Body of pancreas (tissue), 4 donors: ENCODE measurements at regions not wholly inside any gene's neighbourhood (a gene's known extent, or its start where the extent isn't known, plus 50 kb on each side); places are given as distances from the start of the nearest gene placed in this dataset.

Source experiments
- POLR2A ChIP-seq, 3 donors: fragments of 450-650 bp; IDR thresholded peaks; one replicate each; pipeline ENCODE4 v1.6.1; 2016; ENCODE audit warnings: antibody characterized with exemption in 3 of 3, mild to moderate bottlenecking in 2 of 3
- TF ChIP-seq, protein P1 (sequence below), 7 experiments: fragments of 450-650 bp in 4 of 7; fragments of 200-600 bp in 3 of 7; sonication (generic) in 3 of 7; IDR thresholded peaks; one replicate each; pipeline ENCODE4 v1.5.1; 2016 to 2019; ENCODE audit warnings: antibody characterized with exemption in 7 of 7

DNA sequence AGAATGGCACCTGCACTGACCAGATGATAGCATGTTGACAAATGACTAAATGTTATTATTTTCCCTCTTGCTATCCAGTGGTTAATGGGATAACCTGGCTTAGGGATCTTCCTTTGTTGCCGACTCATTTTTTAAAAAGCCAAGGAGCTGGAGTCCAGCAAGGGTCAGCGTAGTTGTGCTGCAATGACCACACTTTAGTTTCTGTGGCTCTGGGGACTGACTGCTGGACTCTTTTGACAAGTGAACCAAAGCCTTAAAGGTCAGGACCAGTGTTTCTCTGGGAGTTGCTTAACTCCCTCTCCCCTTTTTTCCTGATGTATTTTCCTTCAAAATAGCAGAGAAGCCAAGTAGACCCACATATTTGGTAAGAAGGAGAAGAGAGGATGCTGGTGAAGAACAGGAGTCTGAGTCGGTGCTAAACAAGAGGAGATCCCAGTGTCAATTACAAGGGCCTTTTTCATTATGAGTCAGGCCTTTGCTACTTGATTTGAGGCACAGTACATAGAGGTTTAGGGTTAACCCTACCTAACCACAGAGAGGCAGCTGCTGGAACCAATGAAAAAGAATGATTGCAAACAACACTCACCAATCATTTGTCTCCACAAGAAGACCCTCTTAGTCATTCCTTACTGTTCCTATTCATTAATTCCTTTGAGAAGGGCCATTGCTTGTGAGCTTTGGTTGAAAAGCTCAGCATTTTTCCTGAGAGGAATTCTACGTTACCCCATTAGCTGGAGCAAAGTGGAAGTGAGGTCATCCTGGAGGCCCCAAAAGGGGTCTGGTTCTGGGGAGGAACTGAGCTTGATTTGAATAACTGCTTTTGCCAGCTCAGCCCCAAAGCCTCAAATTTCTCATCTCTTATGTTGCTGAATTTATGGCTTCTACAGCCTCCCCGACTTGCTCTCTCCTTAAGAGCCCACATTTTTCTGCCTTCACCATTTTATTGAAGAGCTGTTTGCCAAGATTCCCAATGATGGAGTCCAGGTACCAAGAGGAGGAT, 137.6 kb upstream of the HNMT start:
- TF ChIP-seq POLR2A (IDR thresholded peaks at IDR 0.05): no peak
- TF ChIP-seq, protein P1, sequence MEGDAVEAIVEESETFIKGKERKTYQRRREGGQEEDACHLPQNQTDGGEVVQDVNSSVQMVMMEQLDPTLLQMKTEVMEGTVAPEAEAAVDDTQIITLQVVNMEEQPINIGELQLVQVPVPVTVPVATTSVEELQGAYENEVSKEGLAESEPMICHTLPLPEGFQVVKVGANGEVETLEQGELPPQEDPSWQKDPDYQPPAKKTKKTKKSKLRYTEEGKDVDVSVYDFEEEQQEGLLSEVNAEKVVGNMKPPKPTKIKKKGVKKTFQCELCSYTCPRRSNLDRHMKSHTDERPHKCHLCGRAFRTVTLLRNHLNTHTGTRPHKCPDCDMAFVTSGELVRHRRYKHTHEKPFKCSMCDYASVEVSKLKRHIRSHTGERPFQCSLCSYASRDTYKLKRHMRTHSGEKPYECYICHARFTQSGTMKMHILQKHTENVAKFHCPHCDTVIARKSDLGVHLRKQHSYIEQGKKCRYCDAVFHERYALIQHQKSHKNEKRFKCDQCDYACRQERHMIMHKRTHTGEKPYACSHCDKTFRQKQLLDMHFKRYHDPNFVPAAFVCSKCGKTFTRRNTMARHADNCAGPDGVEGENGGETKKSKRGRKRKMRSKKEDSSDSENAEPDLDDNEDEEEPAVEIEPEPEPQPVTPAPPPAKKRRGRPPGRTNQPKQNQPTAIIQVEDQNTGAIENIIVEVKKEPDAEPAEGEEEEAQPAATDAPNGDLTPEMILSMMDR (IDR thresholded peaks at IDR 0.05): no peak
